GM18520 (cell line): ENCODE measurements at regions not wholly inside any gene's neighbourhood (a gene's known extent, or its start where the extent isn't known, plus 50 kb on each side); places are given as distances from the start of the nearest gene placed in this dataset.
"Not testable (repeated sequence)": the region's sequence is repeated elsewhere in the genome, so short reads cannot be mapped to it uniquely, and the experiment has no call there.

ENCODE experiments used
- ATAC-seq: cut with Tn5 transposase; IDR thresholded peaks from one replicate; pipeline ENCODE4 v1.9.1; 2021; ENCODE audit not compliant: unreplicated experiment

DNA sequence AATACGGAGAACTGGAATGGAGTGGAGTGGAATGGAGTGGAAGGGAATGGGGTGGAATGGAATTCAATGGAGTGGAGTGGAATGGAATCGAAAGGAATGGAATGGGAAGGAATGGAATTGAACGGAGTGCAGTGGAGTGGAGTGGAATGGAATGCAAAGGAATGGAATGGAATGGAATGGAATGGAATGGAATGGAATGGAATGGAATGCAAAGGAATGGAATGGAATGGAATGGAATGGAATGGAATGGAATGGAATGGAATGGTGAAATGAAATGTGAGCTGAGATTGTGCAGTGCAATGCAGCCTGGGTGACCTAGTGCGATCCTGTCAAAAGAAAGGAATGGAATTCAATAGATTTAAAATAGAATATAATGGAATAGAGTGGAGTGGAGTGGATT, 357.3 kb upstream of the WSB1 start:
- ATAC-seq, result not testable (repeated sequence)

GRCh38 chr17:26937750-26938322, 356.1 kb upstream of the WSB1 start:
- not testable (repeated sequence) for ATAC-seq

GRCh38 chr17:26939755-26940154, 354.2 kb upstream of the WSB1 start:
- not testable (repeated sequence) for ATAC-seq

GRCh38 chr17:26940587-26940986, 353.3 kb upstream of the WSB1 start:
- ATAC-seq, result not testable (repeated sequence)

DNA sequence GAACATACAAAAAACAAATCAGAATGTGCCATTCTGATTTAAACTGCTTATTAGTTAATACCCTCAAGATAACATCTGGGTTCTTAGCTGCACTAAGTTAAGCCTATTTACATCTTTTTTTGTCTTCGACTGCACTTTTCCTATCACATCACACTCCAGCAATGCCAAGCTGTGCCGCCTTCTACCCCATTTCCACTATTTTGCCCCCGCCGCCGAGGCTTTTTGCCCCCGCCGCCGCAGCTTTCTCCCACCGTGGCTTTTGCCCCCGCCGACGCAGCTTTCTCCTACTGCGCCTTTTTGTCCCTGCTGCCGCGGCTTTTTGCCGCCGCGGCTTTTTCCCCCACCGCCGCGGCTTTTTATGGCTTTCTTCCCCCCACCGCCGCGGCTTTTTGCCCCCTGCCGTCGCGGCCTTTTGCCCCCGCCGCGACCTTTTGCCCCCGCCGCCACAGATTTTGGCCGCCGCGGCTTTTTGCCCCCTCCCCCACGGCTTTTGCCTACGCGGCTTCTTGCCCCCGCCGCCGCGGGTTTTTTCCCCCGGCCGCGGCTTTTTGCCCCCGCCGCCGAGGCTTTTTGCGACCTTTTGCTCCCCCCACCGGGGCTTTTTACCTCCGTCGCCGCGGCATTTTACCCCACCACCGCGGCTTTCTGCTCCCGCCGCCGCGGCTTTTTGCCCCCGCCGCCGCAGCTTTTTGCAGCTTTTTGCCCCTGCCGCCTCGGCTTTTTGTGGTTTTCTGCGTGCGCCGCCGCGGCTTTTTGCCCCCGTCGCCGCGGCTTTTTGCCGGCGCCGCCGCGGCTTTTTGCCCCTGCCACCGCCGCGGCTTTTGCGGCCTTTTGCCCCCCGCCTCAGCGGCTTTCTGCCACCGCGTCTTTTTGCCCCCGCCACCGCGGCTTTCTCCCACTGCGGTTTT, 331.4 kb upstream of the WSB1 start:
- ATAC-seq, result no peak

DNA sequence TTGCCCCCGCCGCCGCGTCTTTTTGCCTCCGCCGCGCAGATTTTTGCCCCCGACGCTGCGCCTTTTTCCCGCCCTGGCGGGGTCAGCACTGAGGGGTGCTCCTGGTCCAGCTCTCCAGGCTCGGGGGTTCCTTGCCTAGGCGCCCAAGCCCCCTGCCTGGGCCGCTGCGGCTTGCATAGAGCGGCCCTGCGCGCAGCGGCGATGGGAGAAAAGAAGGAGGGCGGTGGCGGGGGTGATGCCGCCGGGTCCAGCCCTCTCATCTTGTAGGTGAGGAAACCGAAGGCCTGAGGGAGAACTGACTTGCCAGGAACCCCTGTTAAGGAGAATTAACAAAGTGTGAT, 330.8 kb upstream of the WSB1 start:
- no peak for ATAC-seq

- ATAC-seq, result not testable (repeated sequence)
Observed at GRCh38 chr17:26965898-26966624, 327.9 kb upstream of the WSB1 start.

GRCh38 chr17:26966625-26967179, 327.2 kb upstream of the WSB1 start:
- not testable (repeated sequence) for ATAC-seq

DNA sequence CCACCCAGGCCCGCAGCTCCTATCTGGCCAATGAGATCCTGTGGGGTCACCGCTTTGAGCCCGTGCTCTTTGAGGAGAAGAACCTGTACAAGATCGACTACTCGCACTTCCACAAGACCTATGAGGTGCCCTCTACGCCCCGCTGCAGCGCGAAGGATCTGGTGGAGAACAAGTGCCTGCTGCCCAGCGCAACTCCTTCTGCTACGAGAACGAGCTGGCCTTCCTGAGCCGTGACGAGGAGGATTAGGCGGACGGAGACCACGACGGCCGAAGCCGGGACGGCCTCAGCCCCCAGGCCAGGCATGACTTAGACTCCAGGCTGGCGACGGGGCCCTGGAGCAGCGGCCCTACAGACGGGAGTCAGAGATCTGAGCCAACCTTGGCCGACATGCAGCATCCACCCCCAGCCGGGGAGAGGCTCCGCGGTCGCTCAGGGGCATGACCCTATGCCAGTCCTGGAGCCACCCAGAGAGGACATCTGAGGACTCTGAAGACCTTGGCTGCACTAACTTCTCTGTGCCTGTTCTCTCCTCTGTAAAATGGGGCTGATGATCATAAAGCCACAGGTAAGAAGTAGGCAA, 312.0 kb upstream of the WSB1 start:
- ATAC-seq, result not testable (repeated sequence)

DNA sequence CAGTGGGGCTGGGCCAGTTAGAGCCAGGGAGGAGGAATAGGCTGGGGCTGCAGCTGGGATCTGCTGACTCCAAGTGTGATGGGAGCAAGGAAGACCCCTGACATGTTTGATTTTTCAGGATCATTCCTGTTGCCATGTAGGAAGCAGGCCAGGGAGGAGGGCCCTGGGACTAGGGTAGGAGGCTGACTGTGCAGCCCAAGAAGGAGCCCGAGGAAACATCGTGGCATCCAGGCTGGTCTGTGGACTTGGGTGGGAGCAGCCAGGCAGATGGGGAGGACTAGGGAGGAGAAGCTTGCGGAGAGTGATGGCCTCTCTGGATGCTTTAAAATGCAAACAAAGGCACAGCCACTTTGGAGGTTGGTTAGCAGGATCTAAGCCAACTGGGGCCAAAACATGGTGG, 311.4 kb upstream of the WSB1 start:
- ATAC-seq, result not testable (repeated sequence)

GRCh38 chr17:26987851-26988250, 306.1 kb upstream of the WSB1 start:
- not testable (repeated sequence) for ATAC-seq

DNA sequence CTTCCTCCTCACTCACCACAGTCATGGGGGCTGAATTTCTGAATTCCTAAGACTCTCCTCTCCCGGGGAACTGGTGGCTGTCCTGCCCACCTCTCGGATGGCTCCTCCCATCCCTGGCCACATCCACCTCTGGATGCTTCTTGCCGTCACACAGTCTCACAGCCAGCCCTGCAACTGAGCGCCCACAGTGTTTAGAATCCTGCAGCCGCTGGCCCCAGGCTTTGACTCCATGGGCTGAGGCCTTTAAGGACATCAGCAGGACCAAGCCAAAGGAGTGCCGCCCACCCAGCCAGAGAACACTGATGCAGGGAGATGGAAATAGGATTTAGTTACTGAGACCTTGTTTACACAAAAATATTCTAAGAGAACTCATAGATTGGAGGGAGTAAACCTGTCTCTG, 299.3 kb upstream of the WSB1 start:
- not testable (repeated sequence) for ATAC-seq

DNA sequence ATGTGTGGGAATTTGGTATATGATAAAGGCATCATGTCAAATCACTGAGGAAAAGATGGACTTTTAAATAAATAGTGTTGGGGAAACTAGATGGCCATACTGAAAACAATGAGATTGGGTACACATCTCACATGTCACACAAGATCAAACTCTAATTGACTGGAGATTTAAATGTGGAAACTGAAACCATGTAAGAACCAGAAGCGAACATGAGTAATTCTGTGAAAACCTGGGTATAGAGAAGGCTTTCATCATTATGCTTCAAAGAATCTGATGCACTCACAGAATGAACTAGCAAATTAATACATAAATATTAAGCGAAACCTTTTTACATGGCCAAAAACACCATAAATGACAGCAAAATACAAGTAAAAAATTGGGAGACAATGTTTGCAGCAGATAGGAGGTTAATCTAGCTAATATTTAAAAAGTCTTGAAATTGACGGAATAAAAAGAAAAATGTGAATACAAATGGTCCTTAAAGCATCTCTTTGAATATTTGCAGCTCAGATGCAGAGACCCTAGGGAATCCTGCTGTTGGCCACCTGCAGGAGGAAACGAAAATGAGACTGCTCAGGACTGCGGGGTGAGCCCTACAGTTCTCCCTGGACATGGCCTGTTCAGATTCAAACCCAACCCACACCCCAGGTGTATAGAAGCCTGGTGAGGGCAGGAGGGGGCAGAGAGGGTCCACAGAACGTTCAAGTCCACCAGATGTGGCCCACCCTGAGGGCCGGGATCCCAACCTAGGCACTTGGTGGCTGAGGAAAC, 297.6 kb upstream of the WSB1 start:
- ATAC-seq, result not testable (repeated sequence)

- not testable (repeated sequence) for ATAC-seq
Observed at GRCh38 chr17:27007734-27008531, 286.0 kb upstream of the WSB1 start.

DNA sequence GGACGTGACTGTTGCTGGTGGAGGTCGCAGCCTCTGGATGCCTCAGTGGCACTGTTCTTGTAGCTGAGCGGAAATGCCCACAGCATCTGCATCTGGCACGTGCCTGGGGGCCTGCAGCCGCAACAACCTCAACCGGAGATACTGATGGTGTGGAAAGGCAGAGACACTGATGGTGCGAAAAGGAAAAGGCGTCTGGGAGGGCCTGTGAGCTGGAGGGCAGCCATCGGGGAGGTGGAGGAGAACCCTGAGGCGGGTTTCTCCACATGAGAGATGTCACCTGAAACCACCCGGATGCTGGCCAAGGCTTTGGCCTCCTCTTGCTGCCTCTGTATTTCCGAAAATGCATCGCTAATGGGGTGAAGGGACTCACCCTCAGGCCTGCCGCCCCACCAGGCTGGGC, 284.8 kb upstream of the WSB1 start:
- ATAC-seq, result no peak

DNA sequence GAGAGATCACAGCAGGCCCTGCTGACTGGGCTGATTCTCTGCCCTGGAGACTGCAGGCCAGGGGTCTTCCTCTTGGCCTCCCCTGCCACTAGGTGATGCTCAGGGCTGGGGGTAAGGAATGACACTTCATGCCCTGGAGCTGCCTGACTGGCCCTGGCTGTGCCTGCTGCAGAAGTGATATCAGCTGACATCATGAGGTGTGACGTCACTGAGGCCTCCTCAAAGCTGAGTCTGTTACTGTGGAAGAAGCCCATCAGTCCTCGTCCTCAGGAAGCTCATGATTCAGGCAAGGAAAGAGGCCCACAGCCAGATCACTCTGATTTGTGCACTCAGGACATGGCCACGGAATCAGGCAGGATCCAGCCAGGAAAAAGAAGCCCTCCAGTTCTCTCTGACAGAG, 283.8 kb upstream of the WSB1 start:
- not testable (repeated sequence) for ATAC-seq

- ATAC-seq, result not testable (repeated sequence)
Observed at GRCh38 chr17:27030552-27030951, 263.4 kb upstream of the WSB1 start.

DNA sequence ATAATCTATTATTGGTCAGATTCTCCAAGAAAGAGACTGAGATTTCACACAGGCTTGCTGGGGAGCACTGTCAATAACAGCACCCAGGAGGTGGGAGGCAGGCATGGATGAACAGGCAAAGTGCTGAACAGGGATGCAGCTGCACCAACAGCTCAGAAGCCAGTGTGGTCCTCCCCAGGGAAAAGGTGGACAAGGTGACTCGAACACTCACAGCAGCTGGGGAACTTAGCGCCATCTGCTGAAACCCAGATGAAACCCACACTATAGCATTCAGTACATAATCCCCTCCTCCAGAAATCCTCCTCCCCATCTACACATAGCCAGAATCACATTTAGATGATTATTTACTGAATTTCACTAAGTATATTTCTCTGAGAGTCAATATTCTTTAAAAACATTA, 255.2 kb upstream of the WSB1 start:
- ATAC-seq, result no peak

DNA sequence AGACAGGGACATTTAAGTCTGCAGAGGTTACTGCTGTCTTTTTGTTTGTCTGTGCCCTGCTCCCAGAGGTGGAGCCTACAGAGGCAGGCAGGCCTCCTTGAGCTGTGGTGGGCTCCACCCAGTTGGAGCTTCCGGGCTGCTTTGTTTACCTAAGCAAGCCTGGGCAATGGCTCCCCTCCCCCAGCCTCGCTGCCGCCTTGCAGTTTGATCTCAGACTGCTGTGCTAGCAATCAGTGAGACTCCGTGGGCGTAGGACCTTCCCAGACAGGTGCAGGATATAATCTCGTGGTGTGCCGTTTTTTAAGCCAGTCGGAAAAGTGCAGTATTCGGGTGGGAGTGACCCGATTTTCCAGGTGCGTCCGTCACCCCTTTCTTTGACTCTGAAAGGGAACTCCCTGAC, 248.9 kb upstream of the WSB1 start:
- ATAC-seq, result not testable (repeated sequence)
